CD4-positive, alpha-beta T cell treated with Interleukin-1 beta for 1 hour (primary cell): ENCODE measurements at regions not wholly inside any gene's neighbourhood (a gene's known extent, or its start where the extent isn't known, plus 50 kb on each side); places are given as distances from the start of the nearest gene placed in this dataset.
"Not testable (repeated sequence)": the region's sequence is repeated elsewhere in the genome, so short reads cannot be mapped to it uniquely, and the experiment has no call there.

Experiments
- DNase-seq, 2 donors: peaks; one replicate each; pipeline ENCODE4 v3.0.0-alpha.2; 2020 to 2022

DNA sequence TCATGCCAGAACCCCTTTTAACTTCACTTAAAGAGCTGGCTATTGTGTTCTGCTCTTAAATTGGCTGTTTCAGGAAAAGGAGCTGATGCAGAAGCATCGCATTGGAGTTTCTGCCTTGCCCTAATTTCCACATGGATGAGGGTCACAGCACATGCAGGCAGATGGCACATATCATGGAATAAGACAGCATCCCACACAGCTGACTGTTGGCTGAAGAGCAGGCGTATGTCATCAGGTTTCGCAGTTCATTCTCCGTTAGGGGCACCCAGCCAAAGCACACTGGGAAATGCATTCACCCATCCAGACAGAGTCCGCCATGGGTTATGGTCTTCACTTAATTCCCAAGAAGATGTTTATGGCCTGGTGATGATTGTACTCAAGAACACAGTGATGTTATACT, 572.5 kb downstream of the LIG4 start:
- no peak for DNase-seq

DNA sequence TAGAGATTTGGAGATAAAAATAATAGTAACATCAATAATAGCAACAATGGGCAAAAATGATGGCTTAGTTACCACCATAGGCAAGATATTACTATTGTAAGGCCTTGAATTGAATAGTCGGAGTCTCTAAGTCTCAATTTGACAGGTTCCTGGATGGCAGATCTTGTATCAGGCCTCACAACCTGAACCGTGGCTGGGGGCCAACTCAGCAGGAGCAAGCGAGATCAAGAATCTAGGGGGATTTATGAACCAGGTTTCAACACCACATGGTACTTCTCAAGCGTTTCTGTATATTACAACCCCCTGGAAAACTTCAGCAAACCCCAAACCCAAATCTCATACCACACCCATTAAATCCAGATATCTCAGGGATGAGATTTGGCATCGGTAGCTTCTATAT, 573.8 kb downstream of the LIG4 start:
- no peak for DNase-seq

DNA sequence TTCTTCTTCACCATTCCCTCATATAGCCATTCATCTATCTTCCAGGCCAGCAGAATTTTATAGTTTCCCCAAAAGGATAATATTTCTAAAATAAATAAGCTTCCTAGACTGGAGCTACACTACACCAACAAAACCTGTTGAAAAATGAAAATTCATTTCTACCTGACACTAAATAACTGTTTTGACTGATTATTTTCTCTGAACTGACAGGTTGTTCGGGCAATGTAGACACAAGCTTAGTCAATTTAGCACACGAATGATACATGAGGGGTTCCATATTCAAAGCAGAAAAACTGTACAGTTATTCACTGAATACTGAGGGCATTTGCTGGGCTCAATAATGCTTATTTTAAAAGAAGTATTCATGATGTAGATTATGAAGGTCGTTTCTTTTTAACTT, 589.7 kb downstream of the LIG4 start:
- no peak for DNase-seq

DNA sequence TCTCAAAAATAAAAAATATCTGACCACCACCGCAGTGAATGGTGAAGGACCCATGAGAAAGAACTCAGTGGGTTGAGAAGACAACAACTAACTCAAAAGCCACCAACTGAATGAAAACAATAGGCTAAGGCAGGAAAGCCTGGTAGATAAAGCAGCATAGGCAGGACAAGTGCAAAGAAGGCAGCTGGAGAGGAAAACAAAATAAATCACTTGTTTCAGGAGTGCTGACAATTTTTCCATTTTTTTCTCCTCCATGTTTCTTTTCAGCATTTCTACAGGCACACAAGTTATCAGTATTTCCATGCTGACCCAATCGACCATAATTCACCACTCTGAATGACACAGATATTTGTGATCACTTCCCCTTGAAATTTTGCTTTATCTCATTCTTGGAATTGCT, 597.8 kb downstream of the LIG4 start:
- no peak for DNase-seq

DNA sequence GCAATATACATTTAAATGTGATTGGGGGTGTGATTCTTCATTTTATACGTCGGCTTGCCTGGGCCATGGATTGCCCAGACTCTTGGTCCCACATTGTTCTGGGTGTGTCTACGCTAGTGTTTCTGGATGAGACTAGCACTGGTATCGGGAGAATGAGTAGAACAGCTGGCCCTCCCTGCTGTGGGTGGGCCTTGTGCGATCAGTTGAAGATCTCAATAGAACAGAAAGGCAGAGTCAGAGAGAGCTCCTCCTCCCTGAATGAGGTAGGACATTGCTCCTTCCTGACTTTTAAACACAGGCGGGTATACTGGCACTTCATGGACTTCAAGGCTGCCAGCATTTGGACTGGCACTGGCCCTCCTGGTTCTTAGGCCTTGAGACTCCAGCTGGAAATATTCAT, 603.0 kb downstream of the LIG4 start:
- no peak for DNase-seq

DNA sequence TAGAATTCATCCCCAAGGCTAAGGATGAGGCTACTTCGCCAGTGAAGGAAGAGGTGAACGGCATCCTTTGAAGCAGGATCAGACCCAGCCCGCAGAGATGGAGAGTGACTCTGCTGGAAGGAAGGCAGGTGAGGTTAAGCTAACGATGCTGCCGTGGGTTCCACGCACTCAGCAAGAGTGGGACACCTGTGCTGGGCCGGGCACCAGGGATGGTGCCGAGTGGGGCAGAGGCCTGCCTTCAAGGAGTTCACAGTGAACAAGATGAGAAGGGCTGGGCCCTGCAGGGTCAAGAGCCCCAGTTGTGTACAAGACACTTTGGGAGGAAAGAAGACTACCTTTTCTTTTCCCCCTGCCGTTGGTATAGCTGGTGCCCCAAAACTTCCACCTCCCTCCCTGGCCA, 606.6 kb downstream of the LIG4 start:
- DNase-seq, result no peak

DNA sequence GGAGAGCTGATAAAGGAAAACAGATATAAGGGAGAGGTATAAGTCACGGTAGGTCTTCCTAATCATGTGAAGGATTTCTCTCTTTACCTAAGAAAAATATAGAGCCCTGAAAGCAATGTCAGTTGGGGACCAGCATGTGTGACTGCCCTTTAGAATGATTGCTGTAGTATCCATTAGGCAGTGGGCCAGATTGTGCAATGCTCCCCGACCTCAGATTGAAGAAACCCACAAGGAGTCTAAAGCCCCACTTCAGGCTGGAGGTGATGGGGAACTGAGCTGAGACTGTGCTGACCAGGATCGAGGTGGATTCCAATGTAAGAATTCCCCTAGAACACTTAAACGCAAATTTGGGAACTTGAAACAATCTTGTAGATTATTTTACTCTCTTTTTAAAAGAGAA, 614.4 kb downstream of the LIG4 start:
- no peak for DNase-seq

DNA sequence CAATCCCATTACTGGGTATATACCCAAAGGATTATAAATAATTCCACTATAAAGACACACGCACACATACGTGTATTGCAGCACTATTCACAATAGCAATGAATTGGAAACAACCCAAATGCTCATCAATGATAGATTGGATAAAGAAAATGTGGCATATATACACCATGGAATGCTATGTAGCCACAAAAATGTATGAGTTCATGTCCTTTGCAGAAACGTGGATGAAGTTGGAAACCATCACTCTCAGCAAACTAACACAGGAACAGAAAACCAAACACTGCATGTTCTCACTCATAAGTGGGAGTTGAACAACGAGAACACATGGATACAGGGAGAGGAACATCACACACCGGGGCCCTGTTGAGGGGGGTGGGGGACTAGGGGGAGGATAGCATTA, 619.0 kb downstream of the LIG4 start:
- DNase-seq, result not testable (repeated sequence)

DNA sequence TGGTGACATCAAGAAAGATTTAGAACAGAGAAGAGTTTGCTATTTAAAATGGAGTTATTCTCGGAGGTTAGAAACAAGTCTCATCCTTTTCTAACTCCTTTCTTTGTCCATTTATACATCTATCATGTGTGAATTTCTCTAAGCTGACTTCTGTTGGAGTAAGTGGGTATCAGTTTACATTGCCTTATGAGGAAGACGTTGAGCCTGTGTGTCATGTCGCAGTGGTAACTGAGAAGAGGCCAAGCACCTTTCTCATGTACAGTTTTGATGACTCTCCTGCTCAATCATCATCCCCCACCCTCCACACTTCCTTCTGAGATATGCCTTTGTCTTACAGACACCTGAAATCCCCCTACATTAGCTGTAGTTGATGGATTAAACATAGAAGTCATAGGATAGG, 624.8 kb downstream of the LIG4 start:
- DNase-seq, result no peak

DNA sequence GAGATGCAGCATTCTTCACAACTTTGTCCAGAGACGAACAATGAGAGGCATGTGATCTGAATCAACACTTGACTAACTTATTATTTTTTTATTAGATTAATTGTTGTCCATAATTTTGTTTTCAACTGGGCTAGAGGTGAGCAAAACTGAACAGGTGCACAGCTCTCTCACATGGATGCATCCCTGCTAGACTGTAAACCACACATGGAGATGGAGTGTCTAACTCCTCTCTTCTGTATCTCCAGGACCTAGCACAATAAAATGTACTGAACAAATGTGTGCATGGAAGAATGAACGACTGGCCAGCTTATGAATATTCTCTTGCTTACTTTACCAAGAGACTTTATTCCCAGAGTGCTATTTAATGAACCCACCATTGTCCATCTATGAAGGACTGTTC, 627.7 kb downstream of the LIG4 start:
- no peak for DNase-seq

DNA sequence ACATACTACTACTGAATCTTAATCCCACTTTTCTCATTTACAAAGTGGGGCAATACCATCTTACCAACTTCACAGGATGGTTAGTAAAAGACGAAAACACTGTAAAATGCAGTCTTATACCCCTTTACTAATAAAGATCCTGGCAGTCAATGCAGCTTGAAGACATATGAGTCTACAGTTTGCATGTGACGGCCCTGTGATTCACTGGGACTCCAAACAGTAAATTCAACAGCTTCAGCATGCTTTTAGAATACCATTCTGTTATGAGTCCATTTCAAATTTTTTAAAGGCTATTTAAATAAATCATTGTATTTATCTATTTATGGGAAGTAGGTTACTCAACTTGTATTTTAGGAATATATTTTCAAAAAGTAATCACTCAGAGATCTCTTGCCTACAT, 629.1 kb downstream of the LIG4 start:
- no peak for DNase-seq

DNA sequence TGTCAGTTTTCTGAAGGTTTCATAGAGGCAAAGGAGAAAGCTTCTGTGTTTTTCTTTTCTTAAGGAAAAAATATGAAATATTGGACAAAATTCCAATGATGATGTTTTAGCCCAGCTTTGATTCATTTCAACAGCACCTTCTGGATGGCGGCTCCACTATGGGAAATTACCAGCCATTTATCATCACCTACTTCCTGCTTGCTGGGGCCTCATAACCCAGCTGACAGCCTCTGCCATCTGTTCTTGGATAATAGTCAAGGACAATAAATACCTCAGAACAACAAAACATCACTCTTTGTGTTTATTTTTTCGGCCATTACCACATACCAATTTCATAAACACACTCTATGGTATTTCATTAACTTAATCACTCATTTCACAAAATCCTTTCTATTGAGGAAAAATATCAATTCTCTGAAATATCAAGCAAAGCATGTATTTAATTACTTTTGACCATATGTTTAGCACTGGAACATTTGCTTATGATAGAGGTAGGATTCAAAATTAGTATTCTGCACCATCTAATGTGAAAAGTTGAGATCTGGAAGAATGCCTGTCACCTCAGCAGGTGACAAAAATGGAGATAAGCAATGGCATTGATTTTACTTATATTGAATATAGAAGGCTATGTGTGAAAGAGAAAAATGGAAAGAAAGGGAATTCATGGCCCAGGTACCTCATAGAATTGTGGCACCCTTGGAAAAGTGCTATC, 629.7 kb downstream of the LIG4 start:
- no peak for DNase-seq

DNA sequence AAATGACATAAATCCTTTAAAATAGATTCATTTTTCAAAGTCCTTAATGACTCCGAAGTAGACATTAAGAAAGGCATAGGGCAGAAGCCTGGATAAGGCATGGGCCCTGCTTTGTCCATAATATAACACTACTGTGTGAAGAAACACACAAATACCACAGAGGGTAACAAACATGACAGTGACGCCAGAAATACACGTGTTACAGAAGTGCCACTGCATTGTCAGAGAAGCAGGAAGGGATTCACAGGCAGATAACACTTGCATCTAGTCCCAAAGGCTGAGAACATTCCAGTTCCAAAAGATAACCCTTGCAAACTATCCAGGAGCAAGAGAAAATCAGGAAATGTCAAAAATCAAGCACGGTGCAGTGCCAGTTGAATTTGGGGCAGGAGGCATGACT, 633.2 kb downstream of the LIG4 start:
- DNase-seq, result no peak

DNA sequence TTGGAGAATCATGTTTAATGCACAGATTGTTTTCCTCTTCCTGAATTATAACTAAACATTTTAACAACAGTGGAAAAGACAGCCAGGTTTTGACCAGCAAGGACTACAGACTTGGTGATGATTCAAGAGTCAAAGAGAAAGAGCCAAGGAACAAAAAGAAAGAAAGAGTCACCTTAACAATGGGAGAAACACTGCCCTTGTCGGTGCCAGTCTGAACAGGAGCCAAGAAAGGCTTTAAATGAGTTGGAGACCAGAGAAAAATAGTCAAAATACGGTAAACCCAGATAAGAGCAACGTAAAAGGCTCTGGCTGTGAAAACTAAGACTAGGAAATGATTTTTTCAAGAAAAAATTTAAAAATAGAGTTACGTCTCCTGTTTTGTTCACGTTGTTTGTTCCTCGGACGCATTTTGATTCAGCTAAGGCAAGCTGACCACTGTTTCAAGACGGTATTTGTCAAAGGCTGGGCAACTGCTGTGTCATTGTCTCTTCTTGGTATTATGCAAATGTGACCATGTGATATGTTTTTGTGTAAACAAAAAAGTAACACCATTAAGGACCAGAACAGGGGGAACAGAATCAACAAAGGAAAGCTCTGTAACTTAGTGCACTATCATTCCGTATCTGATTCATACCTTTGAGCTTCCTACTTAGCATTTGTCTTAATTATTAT, 634.5 kb downstream of the LIG4 start:
- no peak for DNase-seq

DNA sequence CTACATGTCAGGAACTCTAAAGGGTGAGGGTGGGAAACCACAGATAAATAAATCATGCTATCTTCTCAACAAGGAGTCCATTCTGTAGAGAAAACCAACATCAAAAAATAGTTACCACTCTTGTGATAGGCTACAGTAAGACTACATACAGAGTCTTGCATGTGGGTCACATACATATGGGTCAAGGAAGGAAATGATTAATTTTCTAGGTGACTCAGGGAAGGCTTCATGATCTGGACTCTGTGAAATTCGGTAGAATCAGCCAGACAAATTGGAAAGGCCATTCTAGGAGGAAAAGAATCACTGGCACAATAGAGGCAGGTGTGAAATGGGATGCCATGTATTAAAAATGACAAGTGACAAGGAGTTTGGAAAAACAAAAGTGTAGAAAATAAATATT, 638.9 kb downstream of the LIG4 start:
- DNase-seq, result no peak

DNA sequence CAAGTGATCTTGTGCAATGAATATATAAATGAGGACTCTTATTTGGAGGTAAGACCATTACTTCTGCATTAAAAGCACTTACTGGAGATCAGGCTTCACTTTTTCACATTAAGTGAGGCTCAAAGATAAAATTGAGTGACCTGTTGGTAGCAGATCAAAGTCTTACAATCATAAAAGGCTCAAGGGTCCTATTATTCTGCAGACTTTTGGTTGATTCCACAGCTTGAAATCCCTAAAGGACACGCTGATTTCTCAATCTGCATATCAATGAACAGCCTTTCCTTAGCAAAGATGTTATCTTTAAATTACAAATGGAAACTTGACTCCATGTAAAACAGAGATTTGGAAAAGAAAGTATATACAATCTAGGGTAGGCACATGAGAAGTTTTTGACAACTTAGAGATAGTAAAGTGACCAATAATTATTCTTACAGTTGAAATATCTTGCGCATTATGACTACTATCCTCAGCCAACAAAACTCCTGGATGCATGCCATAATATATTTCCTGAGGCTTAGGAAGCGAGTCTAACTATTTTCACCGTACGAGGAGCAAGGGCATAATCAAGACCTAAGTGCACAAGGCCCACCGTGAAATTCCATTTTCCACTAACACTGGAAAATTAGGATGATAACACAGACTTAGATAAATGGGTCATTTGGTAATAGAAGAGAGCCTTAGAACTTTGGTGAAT, 640.7 kb downstream of the LIG4 start:
- no peak for DNase-seq

DNA sequence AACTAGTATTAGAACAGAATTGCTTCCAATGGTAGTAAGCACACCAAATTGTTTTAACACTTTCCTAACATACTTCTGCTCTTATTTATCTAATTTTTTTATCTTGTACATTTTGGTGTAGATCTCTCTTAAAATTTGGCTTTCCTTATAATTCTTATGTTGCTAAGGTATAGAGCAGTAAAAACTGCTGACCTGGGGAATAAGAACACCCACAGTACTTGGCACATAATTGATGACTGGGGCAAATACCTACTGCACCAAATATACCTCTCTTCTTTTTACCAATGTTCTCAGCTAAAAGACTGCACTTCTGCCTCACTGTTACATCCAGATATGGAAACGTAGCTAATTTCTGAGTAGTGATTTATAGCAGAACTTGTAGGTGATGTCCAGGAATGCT, 642.2 kb downstream of the LIG4 start:
- no peak for DNase-seq

DNA sequence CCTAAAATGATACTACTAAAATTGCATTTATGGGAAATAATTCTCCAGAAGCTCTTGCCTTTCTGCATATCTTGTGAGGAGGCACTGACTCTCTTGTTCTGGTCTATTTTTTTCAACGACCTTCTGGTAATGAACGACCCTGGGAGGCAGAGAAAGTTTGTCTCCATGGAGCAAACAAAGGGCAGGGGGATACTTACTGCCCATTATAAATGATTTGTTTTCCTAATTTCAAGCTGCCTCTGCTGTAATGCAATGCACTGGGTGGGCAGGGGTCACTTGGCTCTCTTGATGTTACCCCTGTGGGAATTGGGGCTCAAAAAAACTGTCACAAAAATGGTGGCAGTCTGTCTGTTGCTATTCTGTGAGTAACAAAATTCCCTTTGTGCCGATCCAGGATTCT, 643.2 kb downstream of the LIG4 start:
- DNase-seq, result no peak

DNA sequence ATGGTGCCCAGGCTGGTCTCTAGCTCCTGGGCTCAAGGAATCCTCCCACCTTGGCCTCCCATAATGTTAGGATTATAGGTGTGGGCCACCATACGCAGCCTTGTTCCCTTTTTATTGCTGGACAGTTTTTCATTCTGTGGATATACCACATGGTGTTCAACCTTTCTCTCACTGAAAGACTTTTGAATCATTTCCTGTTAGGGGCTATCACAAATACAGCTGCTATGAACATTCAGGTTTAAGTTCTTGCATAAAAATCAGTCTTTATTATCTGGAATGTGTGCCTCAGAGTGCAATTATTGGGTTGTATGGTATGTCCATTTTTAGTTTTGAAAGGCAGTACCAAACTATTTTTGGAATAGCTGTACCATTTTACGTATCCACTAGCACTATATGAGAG, 647.2 kb downstream of the LIG4 start:
- DNase-seq, result no peak

DNA sequence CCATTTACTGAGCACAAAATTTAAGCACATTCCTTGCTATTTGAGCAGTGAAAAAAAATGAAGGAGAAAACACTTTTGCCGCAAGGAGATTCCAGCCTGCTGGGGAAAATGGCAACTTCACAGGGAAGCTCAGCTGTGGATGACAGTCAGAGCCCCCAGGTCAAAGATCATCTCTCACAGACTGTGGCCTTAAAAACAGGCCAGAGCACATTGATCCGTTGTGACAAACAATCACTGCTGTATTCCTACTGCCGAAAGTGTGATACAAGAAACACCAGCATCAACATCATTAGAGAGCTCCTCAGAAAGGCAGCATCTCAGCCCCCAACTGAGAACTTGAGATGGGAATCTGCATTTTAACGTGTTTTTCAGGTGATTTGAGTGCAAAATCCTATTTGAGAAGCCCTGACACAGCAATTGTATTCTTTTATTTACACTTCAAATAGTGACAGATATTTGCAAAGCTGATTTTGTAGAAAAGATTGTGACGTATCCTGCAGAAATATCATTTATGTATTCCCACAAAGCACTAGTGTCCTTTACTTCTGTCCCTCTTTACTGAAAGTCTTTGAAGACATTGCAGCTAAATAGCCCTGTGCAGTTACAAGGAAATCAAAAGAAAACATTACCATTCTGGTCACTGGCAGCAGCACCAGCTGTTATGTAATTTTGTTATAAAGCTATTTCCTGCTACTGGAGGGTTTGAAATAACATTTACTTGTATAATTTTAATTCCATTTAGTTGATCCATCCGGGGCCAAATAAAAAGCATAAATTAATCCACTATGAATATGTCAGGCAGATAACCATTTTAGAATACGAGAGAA, 652.0 kb downstream of the LIG4 start:
- no peak for DNase-seq

DNA sequence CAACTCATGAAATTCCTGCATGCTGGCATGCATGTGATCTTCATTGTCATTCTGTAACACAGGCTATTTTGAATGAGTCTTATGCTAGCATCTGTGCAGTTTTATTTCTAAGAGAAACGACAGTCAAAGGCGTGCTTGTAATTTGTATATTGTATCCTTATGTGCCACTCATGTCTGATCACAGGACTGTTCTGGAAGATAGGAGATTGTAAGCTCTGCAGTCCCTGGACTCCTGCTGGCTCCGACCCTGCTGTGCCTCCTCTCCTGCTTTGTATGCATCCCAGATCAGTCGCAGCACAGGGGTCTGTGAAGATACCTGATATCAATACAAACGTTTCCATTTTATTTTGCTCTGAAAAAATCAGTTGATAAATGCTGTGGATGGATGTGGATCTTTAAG, 653.1 kb downstream of the LIG4 start:
- no peak for DNase-seq

DNA sequence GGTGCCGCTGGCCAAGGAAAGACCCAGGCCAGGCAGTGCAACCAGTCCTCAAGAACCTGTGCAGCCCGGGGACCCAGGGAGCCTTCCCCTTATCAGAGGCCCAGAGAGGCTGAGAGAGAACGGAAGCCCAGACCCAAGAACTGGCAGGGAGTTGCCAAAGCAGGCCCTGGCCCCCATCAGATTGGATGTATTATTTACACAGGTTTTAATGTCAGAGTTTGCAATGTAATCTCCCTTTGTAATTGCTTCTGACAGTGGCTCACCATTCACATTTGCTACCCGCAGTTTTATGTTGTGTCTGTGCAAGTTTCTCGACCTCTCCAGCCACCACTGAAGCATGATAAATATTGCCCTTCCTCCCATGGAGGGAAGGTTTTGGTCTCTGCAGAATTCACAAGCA, 660.9 kb downstream of the LIG4 start:
- DNase-seq, result no peak

DNA sequence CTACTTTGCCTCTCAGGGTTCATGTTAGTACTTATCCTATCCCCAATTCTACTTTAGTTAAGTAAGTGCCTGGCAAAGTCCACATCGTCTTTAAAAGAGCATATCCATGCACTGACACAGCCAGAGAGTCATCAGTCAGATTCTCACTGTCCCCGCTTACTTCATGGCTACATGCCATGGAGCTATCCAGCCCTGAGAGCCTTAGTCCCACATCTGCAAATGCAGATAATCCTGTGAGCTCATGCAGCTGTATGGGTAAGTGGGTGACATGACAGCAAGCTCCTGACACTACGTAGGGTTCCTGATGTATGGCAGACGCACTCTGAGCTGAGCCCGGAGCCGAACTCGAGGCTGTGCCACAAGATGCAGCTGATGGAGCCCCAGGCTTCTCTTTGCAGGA, 661.5 kb downstream of the LIG4 start:
- no peak for DNase-seq

DNA sequence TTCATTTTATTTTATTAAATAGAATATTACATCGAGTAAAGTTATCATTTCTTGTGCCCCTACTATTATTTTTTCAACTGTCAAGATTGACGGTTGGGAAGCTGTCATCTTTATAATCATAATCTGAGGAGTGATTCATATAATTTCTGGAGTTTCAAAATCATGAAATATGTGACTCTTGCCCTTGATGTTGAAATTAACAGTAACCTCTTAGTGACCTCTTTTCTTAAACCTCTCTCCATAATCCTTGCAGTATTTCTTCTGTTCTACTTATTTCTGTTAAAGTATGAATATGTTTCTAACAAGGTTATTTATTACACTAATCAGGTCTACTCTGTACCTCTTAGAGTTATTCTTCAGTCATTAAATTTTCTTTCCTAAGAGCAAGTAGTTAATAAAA, 663.8 kb downstream of the LIG4 start:
- DNase-seq, result no peak
